ENCODE measurements at regions not wholly inside any gene's neighbourhood (a gene's known extent, or its start where the extent isn't known, plus 50 kb on each side); places are given as distances from the start of the nearest gene placed in this dataset.

GRCh38 chr9:108386859-108387384 lies 468.9 kb downstream of the ACTL7B start:
- H3K4me3 ChIP-seq (ENCODE audit: low read depth, low read length), result no peak overlapping the region
- FAIRE-seq (no peak), DNase-seq (ENCODE audit: low read depth) (peak; percentile 13)
- H3K36me3 ChIP-seq (ENCODE audit: control insufficient read depth, insufficient read depth, low read length), result no peaks in the 10 kb centered on the region
- no peak for TF ChIP-seq CTCF (IDR thresholded peaks at IDR 0.05; ENCODE audit: insufficient read depth, low read length, severe bottlenecking)
- H3K27me3 ChIP-seq (ENCODE audit: control insufficient read depth, insufficient read depth, low read length), result no peaks in the 10 kb centered on the region

GRCh38 chr9:108386032-108386431 lies 469.8 kb downstream of the ACTL7B start:
- FAIRE-seq (no peak), DNase-seq (ENCODE audit: low read depth) (no peak)
- TF ChIP-seq CTCF (IDR thresholded peaks at IDR 0.05; ENCODE audit: insufficient read depth, low read length, severe bottlenecking), result no peak
- H3K36me3 ChIP-seq (ENCODE audit: control insufficient read depth, insufficient read depth, low read length), result no peaks in the 10 kb centered on the region
- no peaks in the 10 kb centered on the region for H3K27me3 ChIP-seq (ENCODE audit: control insufficient read depth, insufficient read depth, low read length)
- no peak overlapping the region for H3K4me3 ChIP-seq (ENCODE audit: low read depth, low read length)

GRCh38 chr9:108383796-108384195 lies 472.0 kb downstream of the ACTL7B start:
- Histone ChIP-seq H3K27me3 (ENCODE audit: control insufficient read depth, insufficient read depth, low read length) (no peaks in the 10 kb centered on the region), H3K4me3 (ENCODE audit: low read depth, low read length) (no peak overlapping the region), H3K36me3 (ENCODE audit: control insufficient read depth, insufficient read depth, low read length) (no peaks in the 10 kb centered on the region)
- no peak for DNase-seq (ENCODE audit: low read depth)
- FAIRE-seq, result no peak
- TF ChIP-seq CTCF (IDR thresholded peaks at IDR 0.05; ENCODE audit: insufficient read depth, low read length, severe bottlenecking), result no peak

GRCh38 chr9:108382310-108382709 lies 473.5 kb downstream of the ACTL7B start:
- Histone ChIP-seq H3K4me3 (ENCODE audit: low read depth, low read length) (no peak overlapping the region), H3K27me3 (ENCODE audit: control insufficient read depth, insufficient read depth, low read length) (no peaks in the 10 kb centered on the region), H3K36me3 (ENCODE audit: control insufficient read depth, insufficient read depth, low read length) (no peaks in the 10 kb centered on the region)
- TF ChIP-seq CTCF (IDR thresholded peaks at IDR 0.05; ENCODE audit: insufficient read depth, low read length, severe bottlenecking), result no peak
- DNase-seq (ENCODE audit: low read depth) (no peak), FAIRE-seq (no peak)

GRCh38 chr9:108377881-108378280 lies 477.9 kb downstream of the ACTL7B start:
- no peaks in the 10 kb centered on the region for H3K36me3 ChIP-seq (ENCODE audit: control insufficient read depth, insufficient read depth, low read length)
- TF ChIP-seq CTCF (IDR thresholded peaks at IDR 0.05; ENCODE audit: insufficient read depth, low read length, severe bottlenecking), result no peak
- no peak overlapping the region for H3K4me3 ChIP-seq (ENCODE audit: low read depth, low read length)
- no peak for FAIRE-seq
- DNase-seq (ENCODE audit: low read depth), result no peak
- H3K27me3 ChIP-seq (ENCODE audit: control insufficient read depth, insufficient read depth, low read length), result no peaks in the 10 kb centered on the region

GRCh38 chr9:108377382-108377781 lies 478.4 kb downstream of the ACTL7B start:
- Histone ChIP-seq H3K36me3 (ENCODE audit: control insufficient read depth, insufficient read depth, low read length) (no peaks in the 10 kb centered on the region), H3K27me3 (ENCODE audit: control insufficient read depth, insufficient read depth, low read length) (no peaks in the 10 kb centered on the region), H3K4me3 (ENCODE audit: low read depth, low read length) (no peak overlapping the region)
- FAIRE-seq (no peak), DNase-seq (ENCODE audit: low read depth) (no peak)
- TF ChIP-seq CTCF (IDR thresholded peaks at IDR 0.05; ENCODE audit: insufficient read depth, low read length, severe bottlenecking), result no peak

All from bronchial epithelial cell (primary cell).